ENCODE measurements at regions not wholly inside any gene's neighbourhood (a gene's known extent, or its start where the extent isn't known, plus 50 kb on each side); places are given as distances from the start of the nearest gene placed in this dataset.
"Not testable (repeated sequence)": the region's sequence is repeated elsewhere in the genome, so short reads cannot be mapped to it uniquely, and the experiment has no call there.

- no peak for DNase-seq (ENCODE audit: low spot score)
Observed at GRCh38 chr5:125045646-125046045, 299.2 kb upstream of the ZNF608 start.

DNA sequence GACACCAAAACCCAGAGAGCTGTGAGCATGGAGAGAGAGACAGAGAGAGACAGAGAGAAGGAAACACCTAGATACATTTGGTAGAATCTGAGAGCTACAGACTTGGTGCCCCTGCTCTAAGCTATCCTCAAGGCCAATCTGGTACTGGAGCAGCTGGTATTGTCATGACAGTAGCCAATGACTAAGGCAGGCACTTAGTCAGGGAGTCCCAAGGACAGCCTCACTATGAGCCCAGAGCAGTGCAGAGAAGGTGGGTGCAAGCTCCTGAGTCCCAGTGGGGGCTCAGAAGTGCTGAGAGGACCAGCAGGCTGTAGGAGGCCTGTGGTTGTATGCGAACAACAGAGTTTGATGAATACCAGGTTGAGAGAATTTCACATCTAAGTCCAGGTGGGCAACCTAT is 300.4 kb upstream of the ZNF608 start:
- no peak for DNase-seq (ENCODE audit: low spot score)

DNA sequence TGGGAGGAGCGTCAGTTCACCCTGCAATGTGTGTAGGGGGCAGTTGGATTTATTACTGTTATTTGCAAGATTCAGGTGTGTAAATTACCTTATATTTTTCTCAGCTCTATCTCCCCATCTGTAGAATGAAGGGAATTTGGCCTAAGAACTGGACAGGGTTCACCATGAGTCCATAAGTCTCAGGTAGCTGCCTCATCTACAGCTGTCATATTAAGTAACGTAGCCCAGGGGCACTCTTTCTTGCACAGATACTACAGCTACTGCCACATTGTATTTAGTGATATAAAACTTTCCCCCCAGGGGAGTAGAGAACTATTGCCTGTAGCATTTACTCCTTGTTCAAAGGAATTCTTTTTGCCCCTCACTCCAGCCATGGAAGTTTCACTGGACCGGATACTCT is 301.4 kb upstream of the ZNF608 start:
- DNase-seq (ENCODE audit: low spot score) = no peak

DNA sequence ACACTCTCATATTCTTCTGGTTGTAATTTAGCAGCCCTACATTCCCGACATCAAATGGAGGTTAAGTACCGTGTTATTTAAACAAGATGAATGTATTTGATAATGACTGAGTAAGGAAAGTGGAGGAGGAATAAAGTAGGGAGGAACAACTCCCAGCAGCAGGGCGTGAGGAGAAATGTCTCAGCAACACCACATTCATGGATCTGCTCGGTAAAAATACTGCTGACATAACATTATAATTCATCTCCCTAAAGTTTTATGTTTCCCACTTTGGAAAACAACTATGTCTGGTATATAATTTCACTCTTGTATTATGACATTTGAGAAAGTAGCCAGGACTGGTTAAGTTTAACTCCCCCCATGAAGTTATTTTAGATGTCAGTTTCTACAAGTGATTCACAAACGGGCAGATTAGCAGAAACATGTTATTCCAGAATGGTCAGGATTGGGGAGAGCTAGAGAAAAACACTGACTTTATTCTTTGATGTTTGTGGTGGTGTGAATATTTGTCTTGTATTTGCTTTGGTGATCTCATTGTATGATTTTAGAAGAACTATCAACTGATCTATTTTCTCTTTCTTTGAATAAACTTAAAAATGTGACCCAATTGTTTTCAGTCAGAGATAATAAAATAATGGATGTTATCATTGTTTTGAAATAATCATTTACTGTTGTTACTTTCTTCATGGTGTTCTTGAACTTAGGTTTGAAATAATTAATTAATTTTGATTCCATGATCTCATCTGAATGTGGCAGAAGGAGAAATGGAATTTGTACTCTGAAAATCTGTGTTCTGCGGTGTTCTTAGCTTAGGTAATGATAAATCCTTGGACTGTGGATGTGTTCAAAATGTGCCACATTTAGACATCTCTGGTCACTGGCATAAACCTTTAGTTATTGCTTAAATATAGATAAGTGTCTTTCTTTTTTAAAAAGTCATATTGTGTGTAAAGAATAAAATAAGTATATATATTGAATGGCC is 303.6 kb upstream of the ZNF608 start:
- DNase-seq (ENCODE audit: low spot score) = no peak

- no peak for DNase-seq (ENCODE audit: low spot score)
Observed at GRCh38 chr5:125050926-125051325, 304.5 kb upstream of the ZNF608 start.

DNA sequence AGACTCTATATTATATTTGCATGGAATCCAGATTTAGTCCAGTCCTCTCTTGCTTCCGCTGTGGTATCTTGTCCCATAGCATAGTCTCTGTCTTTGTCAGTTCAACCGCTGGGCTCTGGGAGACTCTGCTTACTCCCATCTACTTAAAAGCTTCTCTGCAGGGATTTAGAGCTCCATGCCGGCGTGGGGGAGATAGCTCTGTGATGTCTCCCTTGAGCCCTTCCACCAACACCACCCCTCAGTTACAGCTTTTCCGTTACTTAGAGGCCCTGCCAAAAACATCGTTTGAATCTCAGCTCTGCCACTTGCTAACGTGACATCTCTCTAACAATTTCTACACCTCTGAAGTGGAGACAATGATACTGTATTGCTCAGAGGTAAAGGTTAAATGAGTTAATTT is 306.1 kb upstream of the ZNF608 start:
- DNase-seq (ENCODE audit: low spot score) = no peak

DNA sequence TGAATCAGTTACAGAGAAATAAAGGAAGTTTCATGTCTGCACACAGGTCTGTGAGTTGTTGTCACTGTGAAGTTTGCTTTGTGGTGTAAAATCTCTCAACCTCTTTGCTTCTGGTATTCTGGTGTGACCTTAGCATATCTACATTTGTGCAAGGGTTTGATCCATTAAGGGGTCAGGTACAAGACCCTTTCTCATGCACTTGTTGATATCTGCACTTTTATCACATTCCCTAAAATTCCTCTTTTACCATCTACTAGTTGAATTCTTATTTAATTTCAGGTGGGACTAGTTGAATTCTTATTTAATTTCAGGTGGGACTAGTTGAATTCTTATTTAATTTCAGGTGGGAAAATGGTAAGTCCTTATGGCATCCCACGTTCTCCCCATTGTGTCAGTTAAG is 306.7 kb upstream of the ZNF608 start:
- DNase-seq (ENCODE audit: low spot score) = no peak

DNA sequence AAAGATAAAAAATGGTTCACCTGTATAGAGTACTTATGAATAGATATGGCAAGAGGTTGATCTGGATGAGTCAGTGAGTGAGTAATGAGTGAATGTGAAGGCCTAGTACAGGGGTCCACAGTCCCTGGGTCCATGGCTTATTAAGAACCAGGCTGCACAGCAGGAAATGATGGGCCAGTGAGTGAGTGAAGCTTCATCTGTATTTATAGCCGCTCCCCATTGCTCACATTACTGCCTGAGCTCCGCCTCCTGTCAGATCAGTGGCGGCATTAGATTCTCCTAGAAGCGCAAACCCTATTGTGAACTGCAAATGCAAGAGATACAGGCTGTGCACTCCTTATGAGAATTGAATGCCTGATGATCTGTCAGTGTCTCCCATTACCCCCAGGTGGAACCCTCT is 307.7 kb upstream of the ZNF608 start:
- peak; percentile 14 for DNase-seq (ENCODE audit: low spot score)

DNA sequence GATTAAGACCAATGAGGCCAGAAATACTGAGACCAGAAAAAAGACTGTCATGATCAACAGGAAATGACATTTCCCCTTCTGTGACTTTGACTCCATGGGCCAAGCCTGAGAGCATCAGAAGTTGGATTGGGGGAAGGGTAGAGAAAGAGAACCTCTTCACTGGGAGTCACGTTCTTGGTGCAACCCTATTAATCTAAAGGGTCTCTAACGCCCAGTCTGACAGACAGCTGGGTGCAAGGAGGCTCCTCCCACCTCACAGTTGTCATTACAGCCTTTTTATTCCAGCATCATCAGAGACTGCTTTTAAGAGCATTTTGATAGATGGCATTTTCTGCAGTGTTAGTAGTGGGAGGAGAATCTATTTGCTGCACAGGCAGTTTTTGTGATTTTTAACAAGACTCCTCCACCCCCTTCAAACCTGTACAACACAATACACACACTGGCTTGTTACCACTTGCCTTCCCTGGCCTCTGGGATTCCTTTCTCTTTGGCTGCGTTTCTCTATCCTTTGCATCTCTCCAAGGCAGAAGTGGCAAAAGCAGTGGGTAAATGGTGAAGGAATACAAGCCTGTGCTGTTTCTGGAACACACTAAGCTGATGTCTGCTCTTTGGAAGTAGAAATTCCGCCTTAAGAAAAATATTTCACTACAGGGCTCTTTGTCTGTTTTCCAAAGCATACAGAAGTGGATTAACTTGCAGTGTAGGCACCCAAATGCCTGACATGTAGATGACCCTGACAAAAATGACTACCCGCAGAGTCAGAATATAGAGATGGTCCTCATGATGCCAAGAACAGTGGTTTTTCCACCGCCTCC is 310.4 kb upstream of the ZNF608 start:
- no peak for DNase-seq (ENCODE audit: low spot score)

GRCh38 chr5:125057912-125058826 is 311.7 kb upstream of the ZNF608 start:
- DNase-seq (ENCODE audit: low spot score) = no peak

DNA sequence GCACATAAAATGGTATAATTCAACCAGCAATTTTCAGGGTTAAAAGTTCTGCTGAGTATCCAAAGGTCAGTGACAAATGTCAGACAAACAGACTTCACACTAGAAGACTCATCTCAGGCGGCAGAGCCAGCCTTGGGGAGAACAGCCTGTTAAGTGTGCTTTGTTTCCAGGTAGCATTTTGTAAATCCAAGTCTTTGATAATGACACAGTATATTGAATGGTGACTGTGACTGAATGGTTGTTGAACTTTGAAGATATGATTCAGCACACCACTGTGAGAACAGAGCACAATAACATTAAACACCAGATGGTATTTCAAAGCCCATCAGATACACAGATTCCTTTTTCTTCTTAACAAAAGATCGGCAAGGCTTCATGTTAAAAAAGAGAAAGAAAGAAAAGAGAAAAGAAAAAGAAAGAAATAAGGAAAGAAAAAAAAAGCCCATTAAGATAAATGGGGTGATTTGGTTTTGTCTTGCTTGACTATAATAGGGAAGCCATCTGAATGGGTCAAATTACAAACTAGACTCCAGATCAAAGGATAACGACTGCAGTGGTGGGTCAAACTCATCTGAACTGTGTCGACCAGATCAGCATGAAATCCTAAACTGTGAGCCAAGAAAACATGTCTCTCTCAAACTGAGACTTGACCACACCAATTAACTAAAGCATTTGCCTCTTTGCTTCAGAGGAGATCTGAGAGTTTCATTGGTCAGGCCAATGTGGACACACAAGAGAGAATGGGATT is 313.0 kb upstream of the ZNF608 start:
- DNase-seq (ENCODE audit: low spot score) = no peak

DNA sequence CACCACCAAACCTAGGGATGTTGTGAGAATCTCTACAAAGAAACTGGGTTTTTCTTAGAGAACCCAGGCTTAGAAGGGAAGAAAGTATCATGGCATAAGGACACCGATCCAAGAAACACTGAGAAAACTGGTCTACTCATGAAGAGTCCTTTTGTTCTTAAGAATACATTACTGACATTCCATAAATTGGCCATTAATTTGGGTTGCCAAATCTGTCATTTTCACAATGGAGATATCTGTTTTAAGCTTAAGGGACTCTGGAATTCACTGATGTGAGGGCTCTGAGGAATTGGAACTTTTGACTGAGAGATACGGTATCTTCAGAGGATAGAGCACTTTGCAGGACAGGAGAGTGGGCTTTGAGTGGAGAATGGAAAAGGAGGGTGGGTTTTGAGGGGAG is 315.3 kb upstream of the ZNF608 start:
- no peak for DNase-seq (ENCODE audit: low spot score)

GRCh38 chr5:125064621-125065438 is 318.4 kb upstream of the ZNF608 start:
- no peak for DNase-seq (ENCODE audit: low spot score)

- DNase-seq (ENCODE audit: low spot score) = no peak
Observed at GRCh38 chr5:125065741-125066140, 319.3 kb upstream of the ZNF608 start.

GRCh38 chr5:125070961-125071360 is 324.5 kb upstream of the ZNF608 start:
- DNase-seq (ENCODE audit: low spot score) = no peak

- DNase-seq (ENCODE audit: low spot score) = no peak
Observed at GRCh38 chr5:125073090-125073489, 326.7 kb upstream of the ZNF608 start.

DNA sequence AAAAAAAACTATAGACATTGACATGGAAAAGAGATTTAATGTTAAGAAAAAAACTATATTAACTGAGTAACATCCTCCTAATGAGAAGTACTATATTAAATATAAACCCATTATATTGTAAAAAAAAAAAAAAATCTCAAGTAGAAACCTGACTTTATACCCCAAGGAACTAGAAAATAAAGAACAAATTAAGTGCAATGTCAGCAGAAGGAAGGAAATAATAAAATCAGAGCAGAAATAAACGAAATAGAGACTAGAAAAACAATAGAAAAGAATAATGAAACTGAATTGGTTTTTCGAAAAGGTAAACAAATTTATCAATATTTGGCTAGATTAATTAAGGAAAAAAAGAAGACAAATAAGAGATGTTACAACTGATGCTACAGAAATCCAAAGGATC is 329.1 kb upstream of the ZNF608 start:
- no peak for DNase-seq (ENCODE audit: low spot score)

GRCh38 chr5:125079028-125079427 is 332.6 kb upstream of the ZNF608 start:
- DNase-seq (ENCODE audit: low spot score) = not testable (repeated sequence)

DNA sequence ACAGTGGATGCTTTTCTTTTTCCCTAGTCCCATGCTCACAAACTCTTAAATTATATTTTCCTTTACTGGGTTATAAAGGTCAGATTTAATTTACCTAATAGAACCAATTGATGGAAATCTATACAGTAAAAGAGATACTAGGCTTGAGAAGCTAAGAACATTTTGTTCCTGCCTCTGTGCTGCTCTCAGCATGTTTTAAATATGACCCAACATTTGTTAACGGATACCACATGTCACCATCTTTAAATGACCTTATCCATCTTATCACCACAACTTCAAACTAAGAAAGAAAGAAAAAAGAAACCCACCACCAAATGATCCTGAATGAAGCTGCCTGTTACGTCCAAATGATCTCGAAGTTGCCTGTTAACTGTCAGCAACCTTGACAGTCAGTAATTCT is 334.7 kb upstream of the ZNF608 start:
- no peak for DNase-seq (ENCODE audit: low spot score)

GRCh38 chr5:125083981-125084380 is 337.5 kb upstream of the ZNF608 start:
- peak; percentile 9 for DNase-seq (ENCODE audit: low spot score)
